ENCODE measurements at regions not wholly inside any gene's neighbourhood (a gene's known extent, or its start where the extent isn't known, plus 50 kb on each side); places are given as distances from the start of the nearest gene placed in this dataset.
"Not testable (repeated sequence)": the region's sequence is repeated elsewhere in the genome, so short reads cannot be mapped to it uniquely, and the experiment has no call there.

GRCh38 chr11:87712391-87712790, 462.9 kb downstream of the RAB38 start:
- no peak overlapping the region for H3K4me3 ChIP-seq (ENCODE audit: low read depth, low read length)
- DNase-seq (ENCODE audit: low read depth): no peak
- TF ChIP-seq, protein P1, sequence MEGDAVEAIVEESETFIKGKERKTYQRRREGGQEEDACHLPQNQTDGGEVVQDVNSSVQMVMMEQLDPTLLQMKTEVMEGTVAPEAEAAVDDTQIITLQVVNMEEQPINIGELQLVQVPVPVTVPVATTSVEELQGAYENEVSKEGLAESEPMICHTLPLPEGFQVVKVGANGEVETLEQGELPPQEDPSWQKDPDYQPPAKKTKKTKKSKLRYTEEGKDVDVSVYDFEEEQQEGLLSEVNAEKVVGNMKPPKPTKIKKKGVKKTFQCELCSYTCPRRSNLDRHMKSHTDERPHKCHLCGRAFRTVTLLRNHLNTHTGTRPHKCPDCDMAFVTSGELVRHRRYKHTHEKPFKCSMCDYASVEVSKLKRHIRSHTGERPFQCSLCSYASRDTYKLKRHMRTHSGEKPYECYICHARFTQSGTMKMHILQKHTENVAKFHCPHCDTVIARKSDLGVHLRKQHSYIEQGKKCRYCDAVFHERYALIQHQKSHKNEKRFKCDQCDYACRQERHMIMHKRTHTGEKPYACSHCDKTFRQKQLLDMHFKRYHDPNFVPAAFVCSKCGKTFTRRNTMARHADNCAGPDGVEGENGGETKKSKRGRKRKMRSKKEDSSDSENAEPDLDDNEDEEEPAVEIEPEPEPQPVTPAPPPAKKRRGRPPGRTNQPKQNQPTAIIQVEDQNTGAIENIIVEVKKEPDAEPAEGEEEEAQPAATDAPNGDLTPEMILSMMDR (IDR thresholded peaks at IDR 0.05; ENCODE audit: low read depth, low read length, missing control alignments): no peak

GRCh38 chr11:87703589-87703988, 471.7 kb downstream of the RAB38 start:
- H3K4me3 ChIP-seq (ENCODE audit: low read depth, low read length); DNase-seq (ENCODE audit: low read depth): not testable (repeated sequence)

GRCh38 chr11:87675993-87676392, 499.2 kb downstream of the RAB38 start:
- TF ChIP-seq, protein P1 (IDR thresholded peaks at IDR 0.05; ENCODE audit: low read depth, low read length, missing control alignments): no peak
- H3K4me3 ChIP-seq (ENCODE audit: low read depth, low read length): no peak overlapping the region
- DNase-seq (ENCODE audit: low read depth): no peak

DNA sequence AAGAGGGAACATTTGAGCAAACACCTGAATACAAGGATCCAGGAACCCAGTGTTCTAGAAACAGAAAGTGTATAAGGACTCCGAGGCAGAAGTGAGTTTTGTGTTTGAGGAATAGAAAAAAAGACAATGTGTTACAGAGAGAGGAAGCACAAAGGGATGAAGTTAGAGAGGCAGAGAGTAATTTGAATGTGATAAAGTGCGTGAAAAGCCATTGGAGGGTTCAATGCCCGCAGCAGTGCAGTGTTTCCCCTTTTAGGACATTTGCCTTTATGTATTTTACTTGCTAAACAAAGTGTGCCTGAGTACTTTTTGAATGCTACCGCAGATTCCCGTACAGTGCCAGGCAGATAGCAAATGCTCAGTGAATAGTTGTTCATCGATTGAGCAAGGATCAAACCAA, 508.5 kb downstream of the RAB38 start:
- H3K4me3 ChIP-seq (ENCODE audit: low read depth, low read length): no peak overlapping the region
- DNase-seq (ENCODE audit: low read depth): no peak
- TF ChIP-seq, protein P1 (IDR thresholded peaks at IDR 0.05; ENCODE audit: low read depth, low read length, missing control alignments): no peak

- TF ChIP-seq, protein P1 (IDR thresholded peaks at IDR 0.05; ENCODE audit: low read depth, low read length, missing control alignments): no peak
- no peak for DNase-seq (ENCODE audit: low read depth)
- no peak overlapping the region for H3K4me3 ChIP-seq (ENCODE audit: low read depth, low read length)
Observed at GRCh38 chr11:87662287-87662686, 513.0 kb downstream of the RAB38 start.

DNA sequence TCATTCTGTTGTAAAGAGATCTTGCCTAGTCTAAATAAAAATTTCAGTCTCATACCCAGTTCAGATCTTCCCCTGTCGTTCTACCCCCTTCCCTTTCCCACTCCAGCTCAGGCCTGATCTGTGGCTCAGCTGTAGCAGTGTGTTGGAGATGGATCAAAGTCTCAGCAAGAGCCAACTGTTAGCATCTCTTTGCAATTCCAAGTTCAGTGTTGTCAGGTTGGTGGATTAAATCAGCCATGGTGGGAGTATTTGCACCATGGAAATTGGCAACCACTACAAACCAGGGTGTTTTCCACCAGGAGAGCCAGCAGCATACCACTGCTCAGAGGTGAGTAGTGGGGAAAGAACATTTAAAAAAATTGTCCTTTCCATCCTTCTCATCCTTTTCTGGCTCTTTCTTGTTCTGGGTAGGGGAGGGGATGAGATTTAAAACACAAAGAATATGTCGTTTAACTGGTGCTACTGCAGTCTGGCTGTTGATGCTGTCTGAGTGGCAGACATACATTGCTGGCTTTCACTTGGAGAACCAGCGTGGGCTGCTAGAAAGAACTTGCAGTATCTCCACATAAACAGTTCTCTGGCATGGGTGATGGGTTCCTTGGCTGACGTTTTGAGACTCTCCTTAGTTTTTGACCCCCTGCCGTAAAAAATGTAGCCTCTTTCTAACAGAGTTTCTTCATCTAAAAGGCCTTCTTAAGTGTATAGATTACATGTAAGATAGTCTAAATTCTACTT, 514.1 kb downstream of the RAB38 start:
- DNase-seq (ENCODE audit: low read depth): no peak
- no peak overlapping the region for H3K4me3 ChIP-seq (ENCODE audit: low read depth, low read length)
- TF ChIP-seq, protein P1 (IDR thresholded peaks at IDR 0.05; ENCODE audit: low read depth, low read length, missing control alignments): no peak

GRCh38 chr11:87659807-87660206, 515.4 kb downstream of the RAB38 start:
- DNase-seq (ENCODE audit: low read depth): no peak
- TF ChIP-seq, protein P1 (IDR thresholded peaks at IDR 0.05; ENCODE audit: low read depth, low read length, missing control alignments): no peak
- H3K4me3 ChIP-seq (ENCODE audit: low read depth, low read length): no peak overlapping the region
